A549 (cell line): ENCODE measurements at regions not wholly inside any gene's neighbourhood (a gene's known extent, or its start where the extent isn't known, plus 50 kb on each side); places are given as distances from the start of the nearest gene placed in this dataset.

Experiments
- CHD2 ChIP-seq: fragments of 150-350 bp; IDR thresholded peaks from 2 replicates; pipeline ENCODE4 v1.6.1; 2014; ENCODE audit warnings: low read length; ENCODE audit not compliant: partially characterized antibody
- POLR2A ChIP-seq: IDR thresholded peaks from 2 replicates; pipeline ENCODE4 v1.6.1; 2012; ENCODE audit warnings: mild to moderate bottlenecking, low read length
- RAD21 ChIP-seq, 2 experiments: fragments of >200 bp in 1 of 2; sonication (Bioruptor Twin) in 1 of 2; formaldehyde crosslinking in 1 of 2; IDR thresholded peaks in 1 of 2; conservative IDR thresholded peaks in 1 of 2; 2 replicates in 1 of 2; 3 replicates in 1 of 2; pipeline ENCODE4 v1.6.1; 2012 to 2018; ENCODE audit warnings: inconsistent platforms in 1 of 2
- TF ChIP-seq, protein P1 (sequence below): fragments of >200 bp; sonication (Bioruptor Twin); formaldehyde crosslinking; IDR thresholded peaks from 3 replicates; pipeline ENCODE4 v1.5.1; 2016

DNA sequence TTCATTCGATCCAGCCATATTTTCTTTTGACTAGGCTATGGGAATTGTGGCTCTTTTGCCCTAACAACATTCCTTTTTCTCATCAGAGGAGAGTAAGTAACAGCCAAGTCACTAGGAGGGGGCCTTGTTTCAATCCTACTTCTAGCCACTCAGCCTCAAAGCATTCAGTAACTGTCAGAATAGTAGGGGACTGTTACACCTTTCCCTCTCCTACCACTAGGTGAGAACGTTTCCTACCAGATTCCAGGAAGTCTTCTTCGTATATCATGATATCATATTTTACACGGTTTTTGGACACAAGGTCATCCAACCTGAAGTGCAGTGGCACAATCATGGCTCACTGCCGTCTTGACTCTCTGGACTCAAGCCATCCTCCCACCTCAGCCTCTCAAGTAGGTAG is 171.3 kb upstream of the CDH12 start:
- TF ChIP-seq, protein P1, sequence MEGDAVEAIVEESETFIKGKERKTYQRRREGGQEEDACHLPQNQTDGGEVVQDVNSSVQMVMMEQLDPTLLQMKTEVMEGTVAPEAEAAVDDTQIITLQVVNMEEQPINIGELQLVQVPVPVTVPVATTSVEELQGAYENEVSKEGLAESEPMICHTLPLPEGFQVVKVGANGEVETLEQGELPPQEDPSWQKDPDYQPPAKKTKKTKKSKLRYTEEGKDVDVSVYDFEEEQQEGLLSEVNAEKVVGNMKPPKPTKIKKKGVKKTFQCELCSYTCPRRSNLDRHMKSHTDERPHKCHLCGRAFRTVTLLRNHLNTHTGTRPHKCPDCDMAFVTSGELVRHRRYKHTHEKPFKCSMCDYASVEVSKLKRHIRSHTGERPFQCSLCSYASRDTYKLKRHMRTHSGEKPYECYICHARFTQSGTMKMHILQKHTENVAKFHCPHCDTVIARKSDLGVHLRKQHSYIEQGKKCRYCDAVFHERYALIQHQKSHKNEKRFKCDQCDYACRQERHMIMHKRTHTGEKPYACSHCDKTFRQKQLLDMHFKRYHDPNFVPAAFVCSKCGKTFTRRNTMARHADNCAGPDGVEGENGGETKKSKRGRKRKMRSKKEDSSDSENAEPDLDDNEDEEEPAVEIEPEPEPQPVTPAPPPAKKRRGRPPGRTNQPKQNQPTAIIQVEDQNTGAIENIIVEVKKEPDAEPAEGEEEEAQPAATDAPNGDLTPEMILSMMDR: no peak
- TF ChIP-seq CHD2 (no peak), RAD21 (conservative IDR thresholded peaks at IDR 0.05 in 1 of 2, IDR thresholded peaks at IDR 0.05 in 1 of 2) (no peak), POLR2A (no peak)
